ENCODE measurements at regions not wholly inside any gene's neighbourhood (a gene's known extent, or its start where the extent isn't known, plus 50 kb on each side); places are given as distances from the start of the nearest gene placed in this dataset.

DNA sequence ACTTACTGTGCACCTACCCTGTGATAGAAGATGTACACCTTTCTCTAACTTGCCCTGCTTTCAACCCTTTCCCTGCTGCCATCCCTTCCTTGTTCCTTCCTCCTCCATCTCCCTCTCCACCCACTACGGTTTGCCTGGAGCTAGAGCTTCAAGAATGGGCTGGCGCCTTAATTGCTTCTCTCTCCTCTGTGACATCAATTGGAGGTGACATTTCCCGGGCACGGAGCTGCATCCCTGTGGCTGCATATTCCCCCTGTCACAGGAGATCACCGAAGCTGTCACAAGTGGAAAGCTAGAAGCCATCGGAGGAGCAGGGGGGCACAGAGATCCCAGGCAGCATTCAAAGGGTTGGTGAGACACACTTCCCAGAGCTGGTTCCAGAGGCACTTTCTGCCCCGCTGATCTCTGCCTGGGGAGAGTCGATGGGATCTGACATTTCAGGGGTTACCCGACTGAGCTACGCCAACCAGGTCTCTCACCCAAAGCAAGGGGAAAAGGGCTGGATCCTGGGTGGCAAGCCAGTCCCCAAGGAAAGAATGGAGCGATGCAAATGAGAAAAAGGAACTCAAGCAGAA is 604.9 kb downstream of the MED13L start:
- TF ChIP-seq, protein P1, sequence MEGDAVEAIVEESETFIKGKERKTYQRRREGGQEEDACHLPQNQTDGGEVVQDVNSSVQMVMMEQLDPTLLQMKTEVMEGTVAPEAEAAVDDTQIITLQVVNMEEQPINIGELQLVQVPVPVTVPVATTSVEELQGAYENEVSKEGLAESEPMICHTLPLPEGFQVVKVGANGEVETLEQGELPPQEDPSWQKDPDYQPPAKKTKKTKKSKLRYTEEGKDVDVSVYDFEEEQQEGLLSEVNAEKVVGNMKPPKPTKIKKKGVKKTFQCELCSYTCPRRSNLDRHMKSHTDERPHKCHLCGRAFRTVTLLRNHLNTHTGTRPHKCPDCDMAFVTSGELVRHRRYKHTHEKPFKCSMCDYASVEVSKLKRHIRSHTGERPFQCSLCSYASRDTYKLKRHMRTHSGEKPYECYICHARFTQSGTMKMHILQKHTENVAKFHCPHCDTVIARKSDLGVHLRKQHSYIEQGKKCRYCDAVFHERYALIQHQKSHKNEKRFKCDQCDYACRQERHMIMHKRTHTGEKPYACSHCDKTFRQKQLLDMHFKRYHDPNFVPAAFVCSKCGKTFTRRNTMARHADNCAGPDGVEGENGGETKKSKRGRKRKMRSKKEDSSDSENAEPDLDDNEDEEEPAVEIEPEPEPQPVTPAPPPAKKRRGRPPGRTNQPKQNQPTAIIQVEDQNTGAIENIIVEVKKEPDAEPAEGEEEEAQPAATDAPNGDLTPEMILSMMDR (IDR thresholded peaks at IDR 0.05; ENCODE audit: extremely low read depth, missing control alignments): no peak
- DNase-seq (ENCODE audit: low spot score): no peak

DNA sequence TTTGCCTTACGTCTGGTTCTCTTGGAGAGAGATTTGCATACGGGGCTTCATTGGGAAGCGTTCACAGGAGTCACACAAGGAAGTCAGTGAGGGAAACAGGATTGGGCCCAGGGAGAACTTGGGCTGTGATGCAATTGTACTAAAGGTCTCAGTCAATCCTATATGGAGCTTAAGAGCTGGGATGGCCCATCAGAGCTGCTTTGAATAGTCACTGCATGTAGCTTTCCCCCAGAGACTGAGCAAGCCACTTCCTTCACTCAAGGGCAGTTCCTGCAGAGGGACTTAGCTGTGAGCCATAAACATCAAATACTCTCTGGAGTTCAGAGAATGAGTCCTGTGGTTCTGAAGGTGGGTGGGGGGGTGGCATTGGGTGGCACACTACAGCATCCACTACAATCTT is 605.4 kb downstream of the MED13L start:
- DNase-seq (ENCODE audit: low spot score): no peak
- TF ChIP-seq, protein P1 (IDR thresholded peaks at IDR 0.05; ENCODE audit: extremely low read depth, missing control alignments): no peak

DNA sequence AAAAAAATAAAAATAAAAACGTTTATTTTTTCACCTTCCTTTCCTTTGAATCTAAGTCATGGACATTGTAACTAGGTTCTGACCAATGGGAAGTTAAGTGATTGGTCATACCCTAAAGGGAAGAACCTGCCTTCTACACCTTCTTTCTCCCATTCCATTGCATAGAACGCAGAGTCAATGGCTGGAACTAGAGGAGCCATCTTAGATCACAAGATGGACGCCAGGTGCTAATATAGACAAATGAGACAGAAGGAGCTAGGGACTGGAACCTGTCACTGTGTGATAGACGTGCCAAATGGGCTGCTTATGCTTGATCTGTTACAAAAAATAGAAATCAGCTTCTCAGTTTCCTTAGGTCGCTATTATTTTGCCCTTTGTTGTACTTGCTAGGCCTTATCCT is 606.6 kb downstream of the MED13L start:
- TF ChIP-seq, protein P1 (IDR thresholded peaks at IDR 0.05; ENCODE audit: extremely low read depth, missing control alignments): no peak
- DNase-seq (ENCODE audit: low spot score): no peak

DNA sequence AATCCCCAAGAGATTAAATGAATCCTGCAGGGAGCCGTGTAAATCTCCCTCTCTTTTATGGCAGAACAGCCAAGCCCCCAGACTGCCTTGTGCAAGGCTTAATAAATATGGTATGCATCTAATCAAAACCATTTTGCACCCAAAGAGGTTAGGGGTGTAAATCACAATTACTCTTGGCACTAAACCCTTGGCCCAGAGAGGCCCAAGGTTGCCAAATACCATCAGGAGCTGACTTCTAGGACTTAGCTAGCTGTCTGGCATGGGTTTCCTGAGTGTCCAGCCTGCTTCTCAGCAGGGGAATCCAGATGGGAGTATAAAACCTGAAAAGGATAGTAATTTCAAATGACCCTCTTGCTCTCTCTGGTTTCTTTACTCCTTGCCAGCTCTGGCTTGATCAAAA is 610.4 kb downstream of the MED13L start:
- TF ChIP-seq, protein P1 (IDR thresholded peaks at IDR 0.05; ENCODE audit: extremely low read depth, missing control alignments): no peak

DNA sequence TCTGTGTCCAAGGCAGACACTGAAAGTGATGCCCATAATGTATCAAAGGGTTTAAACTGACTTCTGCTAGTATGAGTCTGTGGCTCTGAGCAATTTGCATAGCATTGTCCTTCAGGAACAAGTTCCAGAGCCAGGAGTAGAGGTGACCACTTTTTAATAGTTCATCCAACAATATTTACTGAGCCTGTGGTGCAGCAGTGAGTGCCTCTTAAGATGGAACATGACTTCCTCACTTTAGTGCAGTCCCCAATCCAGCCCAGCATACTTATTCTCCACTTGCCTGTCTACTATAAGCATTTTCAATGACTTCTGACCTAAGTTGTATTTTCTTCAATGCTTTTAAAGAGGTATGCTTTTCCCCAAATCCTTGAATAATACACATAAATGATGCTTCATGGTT is 611.3 kb downstream of the MED13L start:
- TF ChIP-seq, protein P1 (IDR thresholded peaks at IDR 0.05; ENCODE audit: extremely low read depth, missing control alignments): no peak
- no peak for DNase-seq (ENCODE audit: low spot score)

More for the DNA sequence above, 610.4 kb downstream of the MED13L start:
- DNase-seq (ENCODE audit: low spot score): no peak

DNA sequence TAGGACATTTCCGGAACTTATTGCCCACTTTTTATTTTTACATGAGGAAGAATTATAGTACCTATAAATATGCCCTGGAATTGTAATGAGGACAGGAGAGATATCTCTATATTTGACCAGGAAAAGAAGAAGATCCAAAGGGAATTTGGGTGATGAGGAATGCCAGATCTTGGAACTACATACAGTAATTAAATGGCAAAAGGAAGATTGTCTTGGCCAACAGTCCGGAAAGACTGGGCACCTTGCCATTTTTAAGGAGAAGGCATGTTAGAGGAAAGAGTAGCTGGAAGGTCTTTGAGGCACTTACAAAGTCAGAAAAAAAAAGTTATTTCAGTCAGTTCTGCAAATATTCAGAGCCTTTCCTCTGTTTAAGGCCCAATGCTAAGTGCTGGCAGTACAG is 616.4 kb downstream of the MED13L start:
- TF ChIP-seq, protein P1 (IDR thresholded peaks at IDR 0.05; ENCODE audit: extremely low read depth, missing control alignments): no peak
- DNase-seq (ENCODE audit: low spot score): no peak

DNA sequence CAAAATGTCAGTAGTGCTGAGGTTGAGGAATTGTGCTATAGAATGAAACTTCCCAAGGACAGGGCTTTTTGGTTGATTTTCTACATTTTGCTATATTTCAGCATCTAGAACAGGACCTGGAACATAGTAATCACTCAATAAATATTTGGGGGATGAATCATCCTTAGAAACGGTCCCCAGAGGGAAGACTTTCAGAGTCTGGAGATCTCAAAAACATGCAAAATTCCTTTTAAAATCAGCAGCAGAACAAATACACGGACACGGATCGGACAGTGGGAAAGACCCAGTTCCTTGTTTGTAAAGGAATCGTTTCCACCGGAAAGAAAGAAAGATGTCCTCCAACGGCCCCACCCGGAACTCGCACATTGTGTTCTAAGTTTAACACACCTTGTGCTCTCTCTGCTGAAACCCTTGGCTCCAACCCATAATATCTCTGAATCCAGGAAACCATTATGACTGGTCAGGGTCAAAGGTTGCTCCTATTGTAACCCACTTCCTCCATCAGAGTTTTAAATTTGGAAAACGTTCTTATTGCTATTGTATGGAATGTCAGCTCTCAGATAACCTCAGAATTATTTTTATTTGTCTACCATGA is 617.2 kb downstream of the MED13L start:
- DNase-seq (ENCODE audit: low spot score): no peak
- TF ChIP-seq, protein P1 (IDR thresholded peaks at IDR 0.05; ENCODE audit: extremely low read depth, missing control alignments): no peak

Measured in GM20000 (cell line).